MCF 10A (cell line): ENCODE measurements at regions not wholly inside any gene's neighbourhood (a gene's known extent, or its start where the extent isn't known, plus 50 kb on each side); places are given as distances from the start of the nearest gene placed in this dataset.

Source experiments
- BruUV-seq: library from RNA; stranded (reverse); fragments of 400-500 nt; replicated peaks from 2 replicates; lab custom pipeline; 2021; lab: Mats Ljungman, UMichigan
- CTCF ChIA-PET: fragments of 300-600 bp; sonication (Branson Sonifier 250); formaldehyde crosslinking; extraction: SDS; loops from one replicate; lab custom pipeline; 2021; ENCODE audit warnings: antibody characterized with exemption, inconsistent platforms; lab: Yijun Ruan, JAX
- POLR2A ChIA-PET: fragments of 300-600, 350-650 bp; sonication (Branson Sonifier 250); formaldehyde crosslinking; extraction: SDS; loops from one replicate; lab custom pipeline; 2020; ENCODE audit warnings: antibody characterized with exemption, inconsistent platforms; lab: Yijun Ruan, JAX
- DNase-seq: peaks from one replicate; pipeline ENCODE4 v3.0.0-alpha.2; 2018; ENCODE audit not compliant: unreplicated experiment
- H3K27ac Mint-ChIP-seq: one replicate; pipeline ENCODE4 v1.8.0; 2022; ENCODE audit warnings: mild to moderate bottlenecking, low read depth, mixed read lengths; ENCODE audit not compliant: unreplicated experiment
- H3K27me3 Mint-ChIP-seq: one replicate; pipeline ENCODE4 v1.8.0; 2022; ENCODE audit warnings: mixed read lengths; ENCODE audit not compliant: insufficient read depth, unreplicated experiment
- H3K36me3 Mint-ChIP-seq: one replicate; pipeline ENCODE4 v1.8.0; 2022; ENCODE audit warnings: mild to moderate bottlenecking, moderate library complexity, mixed read lengths; ENCODE audit not compliant: insufficient read depth, unreplicated experiment
- H3K4me1 Mint-ChIP-seq: one replicate; pipeline ENCODE4 v1.8.0; 2022; ENCODE audit warnings: mixed read lengths; ENCODE audit not compliant: insufficient read depth, unreplicated experiment
- H3K4me3 Mint-ChIP-seq: one replicate; pipeline ENCODE4 v1.8.0; 2022; ENCODE audit warnings: mild to moderate bottlenecking, moderate library complexity, mixed read lengths; ENCODE audit not compliant: unreplicated experiment
- H3K9me3 Mint-ChIP-seq: one replicate; pipeline ENCODE4 v1.8.0; 2022; ENCODE audit warnings: mixed read lengths; ENCODE audit not compliant: unreplicated experiment
- CTCF ChIP-seq: fragments of 200-600 bp; IDR thresholded peaks from one replicate; pipeline ENCODE4 v1.8.0; 2022; ENCODE audit warnings: antibody characterized with exemption, mild to moderate bottlenecking; ENCODE audit not compliant: unreplicated experiment
- intact Hi-C: fragments of 100-400 bp; cut with micrococcal nuclease; formaldehyde crosslinking; loops from 2 replicates; pipeline ENCODE4 v1.14.1; 2022

DNA sequence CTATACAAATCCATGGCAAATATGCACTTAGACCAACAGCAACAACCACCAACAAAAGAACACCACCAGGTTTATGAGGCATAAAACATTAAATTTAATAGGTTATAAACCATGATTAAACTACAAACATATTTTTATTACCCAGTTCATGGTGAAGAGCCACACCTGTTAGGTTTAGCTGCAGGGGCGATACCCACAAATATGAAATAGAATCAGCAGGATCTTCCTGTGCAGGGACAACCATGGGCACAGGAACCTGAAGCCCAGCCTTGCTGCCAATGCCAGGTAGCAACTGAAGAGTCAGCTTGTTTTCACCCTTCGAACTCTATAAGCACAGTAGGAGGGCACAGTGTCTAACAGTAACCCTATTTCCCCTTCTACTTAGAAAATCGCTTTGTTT, 675.0 kb downstream of the SATB2 start:
- BruUV-seq, result no TSS peak
- ChIA-PET POLR2A (no interaction called here), CTCF (no interaction called here)
- Mint-ChIP-seq H3K9me3 (no peaks in the 10 kb centered on the region), H3K27me3 (peaks cover 80% of the 10 kb centered on the region), H3K4me3 (no peak overlapping the region), H3K36me3 (no peaks in the 10 kb centered on the region), H3K27ac (no peak overlapping the region), H3K4me1 (no peaks in the 10 kb centered on the region)
- DNase-seq, result no peak
- intact Hi-C loops, result no loop called here
- TF ChIP-seq CTCF, result no peak

- H3K27ac Mint-ChIP-seq, result no peak overlapping the region
- BruUV-seq, result no TSS peak
Observed at GRCh38 chr2:198776616-198777406, 680.9 kb downstream of the SATB2 start.

DNA sequence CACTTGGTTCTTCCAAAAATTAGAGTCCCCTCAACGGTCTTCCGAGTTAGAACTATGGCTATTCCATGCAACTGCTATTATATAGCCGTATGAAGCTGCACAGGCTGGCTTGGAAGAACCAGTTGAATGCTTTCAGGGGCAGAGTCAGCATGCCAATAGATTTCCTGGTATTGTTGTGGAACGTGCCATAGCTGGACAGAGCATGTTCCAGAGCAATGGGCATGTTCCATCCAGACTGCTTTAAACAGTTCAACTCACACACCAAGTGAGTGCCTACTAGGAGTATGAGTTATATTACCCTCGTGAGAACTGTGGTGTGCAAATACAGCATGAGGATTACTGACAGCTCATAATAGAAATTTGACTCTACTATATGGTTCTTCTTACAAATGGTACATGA, 682.0 kb downstream of the SATB2 start:
- Mint-ChIP-seq H3K9me3 (no peaks in the 10 kb centered on the region), H3K4me3 (no peak overlapping the region), H3K27me3 (peaks cover 85% of the 10 kb centered on the region), H3K36me3 (no peaks in the 10 kb centered on the region), H3K27ac (no peak overlapping the region), H3K4me1 (no peaks in the 10 kb centered on the region)
- no TSS peak for BruUV-seq
- POLR2A ChIA-PET, result interaction anchor here (0.6 kb wide), 1 partner anchor 37 kb away, joined by 3 read pairs; no protein-coding TSS in a partner anchor
- CTCF ChIA-PET, result interaction anchor here (1.1 kb wide), 1 partner anchor 13 kb away, joined by 3 read pairs; no protein-coding TSS in a partner anchor
- intact Hi-C loops, result no loop called here
- no peak for DNase-seq
- TF ChIP-seq CTCF, result no peak

More at GRCh38 chr2:198776616-198777406, 680.9 kb downstream of the SATB2 start:
- TF ChIP-seq CTCF, result no peak
- DNase-seq, result no peak
- ChIA-PET POLR2A (no interaction called here), CTCF (interaction anchor here (0.6 to 1.1 kb wide), 2 partner anchors 14 to 141 kb away, joined by 3 to 4 read pairs; no protein-coding TSS in a partner anchor)
- Mint-ChIP-seq H3K9me3 (no peaks in the 10 kb centered on the region), H3K27me3 (peaks cover 85% of the 10 kb centered on the region), H3K4me3 (no peak overlapping the region), H3K4me1 (no peaks in the 10 kb centered on the region), H3K36me3 (no peaks in the 10 kb centered on the region)
- intact Hi-C loops, result no loop called here

- ChIA-PET POLR2A (no interaction called here), CTCF (interaction anchor here (0.6 to 1.0 kb wide), 2 partner anchors 18 to 965 kb away, joined by 3 read pairs; no protein-coding TSS in a partner anchor)
- no TSS peak for BruUV-seq
- DNase-seq, result no peak
- Mint-ChIP-seq H3K27me3 (peaks cover 83% of the 10 kb centered on the region), H3K36me3 (no peaks in the 10 kb centered on the region), H3K27ac (no peak overlapping the region), H3K9me3 (no peaks in the 10 kb centered on the region), H3K4me3 (peak overlapping the region; percentile 17), H3K4me1 (no peaks in the 10 kb centered on the region)
- intact Hi-C loops, result no loop called here
- no peak for TF ChIP-seq CTCF
Observed at GRCh38 chr2:198774576-198774975, 683.2 kb downstream of the SATB2 start.
